ENCODE measurements at regions not wholly inside any gene's neighbourhood (a gene's known extent, or its start where the extent isn't known, plus 50 kb on each side); places are given as distances from the start of the nearest gene placed in this dataset.

DNA sequence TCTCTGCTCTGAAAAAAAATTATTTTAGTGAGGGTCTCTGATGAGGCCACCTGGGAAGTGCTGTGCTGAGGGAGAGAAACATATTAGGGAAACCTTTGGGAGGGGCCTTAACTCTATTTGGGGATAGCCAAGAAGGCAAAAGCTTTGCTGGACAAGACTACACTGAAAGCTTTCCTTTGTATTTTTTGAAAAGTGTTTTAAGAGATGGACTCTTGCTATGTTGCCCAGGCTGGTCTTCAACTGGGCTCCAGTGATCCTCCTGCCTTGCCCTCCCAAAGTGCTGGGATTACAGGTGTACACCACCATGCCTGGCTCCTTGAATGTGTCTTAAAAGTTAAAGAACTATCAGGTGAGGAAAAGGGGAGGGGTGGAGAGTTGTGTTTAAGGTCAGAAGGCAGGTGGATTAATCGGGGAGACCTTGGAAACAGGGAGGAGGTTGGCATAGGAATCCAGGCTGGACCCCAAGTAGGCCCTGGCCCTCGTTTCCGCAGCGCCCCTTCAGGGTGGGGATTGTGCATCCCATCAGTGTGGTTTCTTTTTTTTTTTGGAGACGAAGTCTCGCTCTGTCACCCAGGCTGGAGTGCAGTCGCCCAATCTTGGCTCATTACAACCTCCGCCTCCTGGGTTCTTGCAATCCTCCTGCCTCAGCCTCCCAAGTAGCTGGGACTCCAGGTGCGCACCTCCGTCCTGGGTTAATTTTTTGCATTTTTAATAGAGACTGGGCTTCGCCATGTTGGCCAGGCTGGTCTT, 92.1 kb downstream of the MYCN start:
- H3K27me3 ChIP-seq (replicated peaks in 1 of 4; ENCODE audit: control extremely low read depth in 1 of 4, control insufficient read depth in 3 of 4, insufficient read depth in 4 of 4, low read length in 3 of 4) = no peaks in the 10 kb centered on the region
- no peaks in the 10 kb centered on the region for H3K4me1 ChIP-seq (ENCODE audit: control insufficient read depth in 2 of 2, insufficient read depth in 2 of 2, low read length in 2 of 2)
- POLR2A ChIA-PET = no interaction called here
- Mint-ChIP-seq H3K4me1 (no peaks in the 10 kb centered on the region), H3K9me3 (ENCODE audit: insufficient read depth) (no peaks in the 10 kb centered on the region), H3K27ac (no peak overlapping the region), H3K4me3 (no peak overlapping the region), H3K27me3 (no peaks in the 10 kb centered on the region)
- H3K4me2 ChIP-seq (replicated peaks; ENCODE audit: low read depth, low read length, poor library complexity, severe bottlenecking) = no peak overlapping the region
- H3K27ac ChIP-seq (ENCODE audit: low read length in 2 of 2) = no peak overlapping the region
- no peak for ATAC-seq (ENCODE audit: low read depth)
- no peak overlapping the region for H2AFZ ChIP-seq (ENCODE audit: insufficient read depth, low read depth, low read length, poor library complexity, severe bottlenecking)
- TF ChIP-seq EZH2 (IDR thresholded peaks at IDR 0.05; ENCODE audit: borderline replicate concordance, insufficient read depth, low read depth, low read length, poor library complexity, severe bottlenecking) = no peak
- TF ChIP-seq CTCF (IDR thresholded peaks at IDR 0.05) = no peak
- no peaks in the 10 kb centered on the region for H3K79me2 ChIP-seq (ENCODE audit: control insufficient read depth, insufficient read depth, low read length)
- peaks cover 0 to 13% (median 0%) of the 10 kb centered on the region in 3 donors for H3K9me3 ChIP-seq (ENCODE audit: control extremely low read depth in 1 of 3, control insufficient read depth in 2 of 3, insufficient read depth in 1 of 3, low read length in 2 of 3)
- no peak overlapping the region for H3K9ac ChIP-seq (ENCODE audit: low read length)
- 92% methylated on average over 9 of the region's 11 CpGs for WGBS (ENCODE audit: insufficient coverage)
- H4K20me1 ChIP-seq (ENCODE audit: control insufficient read depth, insufficient read depth, low read length, poor library complexity, severe bottlenecking) = no peaks in the 10 kb centered on the region
- no peak for DNase-seq
- intact Hi-C loops (cut with micrococcal nuclease) = no loop called here
- CTCF ChIA-PET = no interaction called here
- H3K4me3 ChIP-seq (ENCODE audit: control extremely low read depth in 1 of 5, extremely low read depth in 1 of 5, insufficient read depth in 1 of 5, low read depth in 2 of 5, low read length in 4 of 5) = no peak overlapping the region
- H3K36me3 ChIP-seq (replicated peaks in 1 of 2; ENCODE audit: control extremely low read depth in 1 of 2, control insufficient read depth in 1 of 2, extremely low read depth in 1 of 2, insufficient read depth in 2 of 2, low read length in 1 of 2) = no peaks in the 10 kb centered on the region

GRCh38 chr2:16031848-16032159, 91.5 kb downstream of the MYCN start:
- no peak overlapping the region for H3K27ac ChIP-seq (ENCODE audit: low read length in 2 of 2)
- no peaks in the 10 kb centered on the region for H4K20me1 ChIP-seq (ENCODE audit: control insufficient read depth, insufficient read depth, low read length, poor library complexity, severe bottlenecking)
- peaks cover 0 to 13% (median 0%) of the 10 kb centered on the region in 3 donors for H3K9me3 ChIP-seq (ENCODE audit: control extremely low read depth in 1 of 3, control insufficient read depth in 2 of 3, insufficient read depth in 1 of 3, low read length in 2 of 3)
- DNase-seq (no peak), ATAC-seq (ENCODE audit: low read depth) (no peak)
- intact Hi-C loops (cut with micrococcal nuclease) = no loop called here
- ChIA-PET CTCF (no interaction called here), POLR2A (no interaction called here)
- no peaks in the 10 kb centered on the region for H3K27me3 ChIP-seq (replicated peaks in 1 of 4; ENCODE audit: control extremely low read depth in 1 of 4, control insufficient read depth in 3 of 4, insufficient read depth in 4 of 4, low read length in 3 of 4)
- no peaks in the 10 kb centered on the region for H3K9me3 Mint-ChIP-seq (ENCODE audit: insufficient read depth)
- no peaks in the 10 kb centered on the region for H3K27me3 Mint-ChIP-seq
- H3K79me2 ChIP-seq (ENCODE audit: control insufficient read depth, insufficient read depth, low read length) = no peaks in the 10 kb centered on the region
- WGBS (ENCODE audit: insufficient coverage) = 96% methylated on average over 4 of the region's 8 CpGs
- no peaks in the 10 kb centered on the region for H3K4me1 ChIP-seq (ENCODE audit: control insufficient read depth in 2 of 2, insufficient read depth in 2 of 2, low read length in 2 of 2)
- H3K4me2 ChIP-seq (replicated peaks; ENCODE audit: low read depth, low read length, poor library complexity, severe bottlenecking) = no peak overlapping the region
- no peaks in the 10 kb centered on the region for H3K4me1 Mint-ChIP-seq
- no peak overlapping the region for H3K4me3 ChIP-seq (ENCODE audit: control extremely low read depth in 1 of 5, extremely low read depth in 1 of 5, insufficient read depth in 1 of 5, low read depth in 2 of 5, low read length in 4 of 5)
- no peak overlapping the region for H3K9ac ChIP-seq (ENCODE audit: low read length)
- no peak for TF ChIP-seq CTCF (IDR thresholded peaks at IDR 0.05)
- TF ChIP-seq EZH2 (IDR thresholded peaks at IDR 0.05; ENCODE audit: borderline replicate concordance, insufficient read depth, low read depth, low read length, poor library complexity, severe bottlenecking) = no peak
- H2AFZ ChIP-seq (ENCODE audit: insufficient read depth, low read depth, low read length, poor library complexity, severe bottlenecking) = no peak overlapping the region
- H3K36me3 ChIP-seq (replicated peaks in 1 of 2; ENCODE audit: control extremely low read depth in 1 of 2, control insufficient read depth in 1 of 2, extremely low read depth in 1 of 2, insufficient read depth in 2 of 2, low read length in 1 of 2) = no peaks in the 10 kb centered on the region
- H3K27ac Mint-ChIP-seq = no peak overlapping the region
- no peak overlapping the region for H3K4me3 Mint-ChIP-seq

Measured in B cell (primary cell).